Stimulated activated naive CD8-positive, alpha-beta T cell treated with anti-CD3 and anti-CD28 coated beads, Interleukin-15, Interleukin-2, amounts not matched to agents 100 ng/mL and 50 ng/mL, for 24 hours (primary cell): ENCODE measurements at regions not wholly inside any gene's neighbourhood (a gene's known extent, or its start where the extent isn't known, plus 50 kb on each side); places are given as distances from the start of the nearest gene placed in this dataset.

ENCODE experiments used
- H3K27ac Mint-ChIP-seq: one replicate; pipeline ENCODE4 v1.8.0; 2021; ENCODE audit warnings: mild to moderate bottlenecking, mixed read lengths
- H3K27me3 Mint-ChIP-seq: one replicate; pipeline ENCODE4 v1.8.0; 2021; ENCODE audit warnings: mixed read lengths
- H3K36me3 Mint-ChIP-seq: one replicate; pipeline ENCODE4 v1.8.0; 2021; ENCODE audit warnings: low read depth, mixed read lengths
- H3K4me1 Mint-ChIP-seq: one replicate; pipeline ENCODE4 v1.8.0; 2021; ENCODE audit warnings: low read depth, mixed read lengths
- H3K4me3 Mint-ChIP-seq: one replicate; pipeline ENCODE4 v1.8.0; 2021; ENCODE audit warnings: mild to moderate bottlenecking, mixed read lengths
- H3K9me3 Mint-ChIP-seq: one replicate; pipeline ENCODE4 v1.8.0; 2021; ENCODE audit warnings: mixed read lengths

- H3K27ac Mint-ChIP-seq = no peak overlapping the region
- no peaks in the 10 kb centered on the region for H3K9me3 Mint-ChIP-seq
- no peak overlapping the region for H3K4me3 Mint-ChIP-seq
- H3K27me3 Mint-ChIP-seq = peaks cover 3% of the 10 kb centered on the region
- no peaks in the 10 kb centered on the region for H3K36me3 Mint-ChIP-seq
- no peaks in the 10 kb centered on the region for H3K4me1 Mint-ChIP-seq
Measured at GRCh38 chr13:78759704-78760103, 100.7 kb upstream of the OBI1 start.

- Mint-ChIP-seq H3K4me1 (no peaks in the 10 kb centered on the region), H3K9me3 (no peaks in the 10 kb centered on the region), H3K27me3 (peaks cover 7% of the 10 kb centered on the region), H3K36me3 (no peaks in the 10 kb centered on the region), H3K4me3 (no peak overlapping the region), H3K27ac (no peak overlapping the region)
Measured at GRCh38 chr13:78758549-78758948, 99.6 kb upstream of the OBI1 start.

GRCh38 chr13:78753435-78753834, 94.5 kb upstream of the OBI1 start:
- Mint-ChIP-seq H3K4me3 (no peak overlapping the region), H3K27me3 (peaks cover 8% of the 10 kb centered on the region), H3K4me1 (no peaks in the 10 kb centered on the region), H3K36me3 (no peaks in the 10 kb centered on the region), H3K9me3 (no peaks in the 10 kb centered on the region), H3K27ac (no peak overlapping the region)

- Mint-ChIP-seq H3K9me3 (no peaks in the 10 kb centered on the region), H3K27me3 (peaks cover 8% of the 10 kb centered on the region), H3K36me3 (no peaks in the 10 kb centered on the region), H3K4me1 (no peaks in the 10 kb centered on the region), H3K4me3 (no peak overlapping the region), H3K27ac (no peak overlapping the region)
Measured at GRCh38 chr13:78750735-78751134, 91.8 kb upstream of the OBI1 start.

GRCh38 chr13:78743973-78744372, 85.0 kb upstream of the OBI1 start:
- Mint-ChIP-seq H3K27ac (no peak overlapping the region), H3K27me3 (peaks cover 5% of the 10 kb centered on the region), H3K36me3 (no peaks in the 10 kb centered on the region), H3K4me3 (no peak overlapping the region), H3K9me3 (no peaks in the 10 kb centered on the region), H3K4me1 (no peaks in the 10 kb centered on the region)

- Mint-ChIP-seq H3K4me1 (no peaks in the 10 kb centered on the region), H3K36me3 (no peaks in the 10 kb centered on the region), H3K9me3 (no peaks in the 10 kb centered on the region), H3K27ac (no peak overlapping the region), H3K27me3 (peaks cover 5% of the 10 kb centered on the region), H3K4me3 (no peak overlapping the region)
Measured at GRCh38 chr13:78742659-78743058, 83.7 kb upstream of the OBI1 start.

- H3K9me3 Mint-ChIP-seq = no peaks in the 10 kb centered on the region
- no peaks in the 10 kb centered on the region for H3K27me3 Mint-ChIP-seq
- no peak overlapping the region for H3K27ac Mint-ChIP-seq
- no peaks in the 10 kb centered on the region for H3K4me1 Mint-ChIP-seq
- H3K36me3 Mint-ChIP-seq = no peaks in the 10 kb centered on the region
- no peak overlapping the region for H3K4me3 Mint-ChIP-seq
Measured at GRCh38 chr13:78736142-78736541, 77.2 kb upstream of the OBI1 start.

GRCh38 chr13:78732445-78733017, 73.6 kb upstream of the OBI1 start:
- no peak overlapping the region for H3K4me3 Mint-ChIP-seq
- H3K4me1 Mint-ChIP-seq = no peaks in the 10 kb centered on the region
- no peaks in the 10 kb centered on the region for H3K36me3 Mint-ChIP-seq
- H3K27me3 Mint-ChIP-seq = peaks cover 4% of the 10 kb centered on the region
- no peak overlapping the region for H3K27ac Mint-ChIP-seq
- no peaks in the 10 kb centered on the region for H3K9me3 Mint-ChIP-seq

GRCh38 chr13:78722700-78723099, 63.7 kb upstream of the OBI1 start:
- Mint-ChIP-seq H3K36me3 (no peaks in the 10 kb centered on the region), H3K27me3 (peaks cover 30% of the 10 kb centered on the region), H3K4me1 (no peaks in the 10 kb centered on the region), H3K4me3 (no peak overlapping the region), H3K9me3 (no peaks in the 10 kb centered on the region), H3K27ac (no peak overlapping the region)

GRCh38 chr13:78719367-78719766, 60.4 kb upstream of the OBI1 start:
- Mint-ChIP-seq H3K36me3 (no peaks in the 10 kb centered on the region), H3K4me1 (no peaks in the 10 kb centered on the region), H3K27me3 (peaks cover 21% of the 10 kb centered on the region), H3K4me3 (no peak overlapping the region), H3K9me3 (no peaks in the 10 kb centered on the region), H3K27ac (no peak overlapping the region)

GRCh38 chr13:78714717-78715116, 55.8 kb upstream of the OBI1 start:
- no peak overlapping the region for H3K27ac Mint-ChIP-seq
- no peak overlapping the region for H3K4me3 Mint-ChIP-seq
- no peaks in the 10 kb centered on the region for H3K36me3 Mint-ChIP-seq
- no peaks in the 10 kb centered on the region for H3K4me1 Mint-ChIP-seq
- peaks cover 5% of the 10 kb centered on the region for H3K27me3 Mint-ChIP-seq
- no peaks in the 10 kb centered on the region for H3K9me3 Mint-ChIP-seq

GRCh38 chr13:78712831-78713230, 53.9 kb upstream of the OBI1 start:
- Mint-ChIP-seq H3K27me3 (peaks cover 11% of the 10 kb centered on the region), H3K9me3 (no peaks in the 10 kb centered on the region), H3K27ac (no peak overlapping the region), H3K4me3 (no peak overlapping the region), H3K4me1 (no peaks in the 10 kb centered on the region), H3K36me3 (no peaks in the 10 kb centered on the region)

GRCh38 chr13:78709028-78709427, 50.1 kb upstream of the OBI1 start:
- no peak overlapping the region for H3K27ac Mint-ChIP-seq
- H3K4me1 Mint-ChIP-seq = no peaks in the 10 kb centered on the region
- H3K36me3 Mint-ChIP-seq = no peaks in the 10 kb centered on the region
- H3K4me3 Mint-ChIP-seq = no peak overlapping the region
- H3K9me3 Mint-ChIP-seq = peaks cover 4% of the 10 kb centered on the region
- peaks cover 15% of the 10 kb centered on the region for H3K27me3 Mint-ChIP-seq
